Trophoblast cell (in vitro differentiated cells and primary cell): ENCODE measurements at regions not wholly inside any gene's neighbourhood (a gene's known extent, or its start where the extent isn't known, plus 50 kb on each side); places are given as distances from the start of the nearest gene placed in this dataset.

ENCODE experiments used
- DNase-seq, 2 donors: peaks; one replicate each; pipeline ENCODE4 v3.0.0-alpha.2; 2016
- H2AFZ ChIP-seq: 2 replicates; pipeline ENCODE4 v1.6.1; 2013; ENCODE audit warnings: low read length, moderate library complexity, mild to moderate bottlenecking; ENCODE audit not compliant: insufficient read depth, poor library complexity
- H2AK5ac ChIP-seq: 2 replicates; pipeline ENCODE4 v1.6.1; 2013; ENCODE audit warnings: mild to moderate bottlenecking, low read length
- H2BK120ac ChIP-seq: 2 replicates; pipeline ENCODE4 v1.6.1; 2013; ENCODE audit warnings: low read length, mild to moderate bottlenecking, moderate library complexity; ENCODE audit not compliant: insufficient read depth, poor library complexity
- H2BK12ac ChIP-seq: 2 replicates; pipeline ENCODE4 v1.6.1; 2013; ENCODE audit warnings: mild to moderate bottlenecking, low read length, moderate library complexity
- H2BK5ac ChIP-seq: 2 replicates; pipeline ENCODE4 v1.6.1; 2013; ENCODE audit warnings: low read length, low read depth, moderate library complexity, mild to moderate bottlenecking; ENCODE audit not compliant: poor library complexity
- H3K14ac ChIP-seq: 2 replicates; pipeline ENCODE4 v1.6.1; 2013; ENCODE audit warnings: mild to moderate bottlenecking, low read length
- H3K18ac ChIP-seq: 2 replicates; pipeline ENCODE4 v1.6.1; 2013; ENCODE audit warnings: mild to moderate bottlenecking, low read length
- H3K23ac ChIP-seq: 2 replicates; pipeline ENCODE4 v1.6.1; 2013; ENCODE audit warnings: low read length
- H3K27ac ChIP-seq: 2 replicates; pipeline ENCODE4 v1.5.1; 2013; ENCODE audit warnings: low read depth, mild to moderate bottlenecking, inconsistent platforms, low read length, moderate library complexity
- H3K27me3 ChIP-seq: 2 replicates; pipeline ENCODE4 v1.6.1; 2013; ENCODE audit warnings: inconsistent platforms, mild to moderate bottlenecking, low read length, moderate library complexity; ENCODE audit not compliant: insufficient read depth
- H3K36me3 ChIP-seq, 2 experiments: 1 replicate in 1 of 2; 2 replicates in 1 of 2; pipeline ENCODE4 v1.6.1; 2013; ENCODE audit warnings: low read length in 2 of 2, mild to moderate bottlenecking in 2 of 2, moderate library complexity in 1 of 2; ENCODE audit not compliant: insufficient read depth in 2 of 2, control insufficient read depth in 1 of 2
- H3K4ac ChIP-seq: 2 replicates; pipeline ENCODE4 v1.6.1; 2013; ENCODE audit warnings: low read depth, mild to moderate bottlenecking, low read length, moderate library complexity
- H3K4me1 ChIP-seq, 2 experiments: 1 replicate in 1 of 2; 2 replicates in 1 of 2; pipeline ENCODE4 v1.6.1; 2013; ENCODE audit warnings: low read length in 2 of 2, mild to moderate bottlenecking in 2 of 2, moderate library complexity in 1 of 2; ENCODE audit not compliant: insufficient read depth in 2 of 2, control insufficient read depth in 1 of 2
- H3K4me2 ChIP-seq: 2 replicates; pipeline ENCODE4 v1.6.1; 2013; ENCODE audit warnings: inconsistent platforms, mild to moderate bottlenecking, low read length, moderate library complexity
- H3K4me3 ChIP-seq: 2 replicates; pipeline ENCODE4 v1.5.1; 2013; ENCODE audit warnings: mild to moderate bottlenecking, low read depth, low read length, inconsistent platforms
- H3K79me1 ChIP-seq: one replicate; pipeline ENCODE4 v1.6.1; 2013; ENCODE audit warnings: low read length
- H3K79me2 ChIP-seq: 2 replicates; pipeline ENCODE4 v1.6.1; 2013; ENCODE audit warnings: low read length, mild to moderate bottlenecking; ENCODE audit not compliant: control insufficient read depth, insufficient read depth, poor library complexity
- H3K9ac ChIP-seq: 2 replicates; pipeline ENCODE4 v1.6.1; 2013; ENCODE audit warnings: mild to moderate bottlenecking, low read length
- H3K9me3 ChIP-seq: 2 replicates; pipeline ENCODE4 v1.6.1; 2013; ENCODE audit warnings: low read depth, mild to moderate bottlenecking, control low read depth, inconsistent platforms, low read length; ENCODE audit not compliant: insufficient read depth
- H4K12ac ChIP-seq: 2 replicates; pipeline ENCODE4 v1.6.1; 2013; ENCODE audit warnings: low read depth, mild to moderate bottlenecking, low read length, moderate library complexity
- H4K8ac ChIP-seq: 2 replicates; pipeline ENCODE4 v1.6.1; 2013; ENCODE audit warnings: low read depth, mild to moderate bottlenecking, low read length, moderate library complexity
- H4K91ac ChIP-seq: one replicate; pipeline ENCODE4 v1.6.1; 2013; ENCODE audit warnings: low read depth, mild to moderate bottlenecking, low read length, moderate library complexity
- WGBS: extraction: QIAGEN DNeasy Blood & Tissue Kit; methylation state at CpG from one replicate; pipeline ENCODE4 v1.1.7; 2013; ENCODE audit warnings: missing lambda C conversion rate; ENCODE audit not compliant: insufficient read length, insufficient coverage; ENCODE audit errors: extremely low coverage; 5-methylcytosine and 5-hydroxymethylcytosine counted together

- Histone ChIP-seq H3K4me2 (no peak overlapping the region), H3K4me3 (no peak overlapping the region), H3K79me2 (no peaks in the 10 kb centered on the region), H2AFZ (no peak overlapping the region), H3K4ac (no peak overlapping the region), H3K79me1 (no peaks in the 10 kb centered on the region), H3K18ac (no peak overlapping the region), H2BK120ac (no peak overlapping the region), H3K23ac (no peak overlapping the region), H4K8ac (no peak overlapping the region), H3K4me1 (no peaks in the 10 kb centered on the region), H3K27ac (no peak overlapping the region), H4K12ac (no peak overlapping the region), H2BK12ac (no peak overlapping the region), H3K14ac (no peak overlapping the region), H2AK5ac (no peak overlapping the region), H4K91ac (no peak overlapping the region), H2BK5ac (no peak overlapping the region), H3K9ac (no peak overlapping the region), H3K36me3 (no peaks in the 10 kb centered on the region), H3K9me3 (no peaks in the 10 kb centered on the region), H3K27me3 (no peaks in the 10 kb centered on the region)
- no CpG with 5 or more reads among the region's 7 CpGs for WGBS
- peak; percentile 9 to 46 for DNase-seq
Measured at GRCh38 chr4:111943796-111944203, 201.5 kb upstream of the FAM241A start.

DNA sequence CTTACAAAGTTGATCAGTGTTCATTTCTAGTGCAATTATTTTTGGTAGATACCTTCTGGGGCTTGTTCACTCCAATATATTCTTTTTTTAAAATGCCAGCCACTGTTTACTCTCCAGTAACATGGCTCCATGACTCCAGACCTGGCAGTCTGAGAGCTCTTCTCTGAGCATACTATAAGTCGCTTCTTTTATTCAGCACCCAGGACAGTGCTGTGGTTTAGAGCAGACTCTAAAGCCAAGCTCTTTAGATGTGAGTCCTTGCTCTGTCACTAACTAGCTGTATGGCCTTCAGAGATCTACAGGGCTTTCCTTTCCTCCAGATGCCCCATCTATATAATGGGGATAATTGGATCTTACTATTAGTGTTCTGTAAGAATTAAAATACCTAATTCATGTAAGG, 200.2 kb upstream of the FAM241A start:
- Histone ChIP-seq H3K27ac (no peak overlapping the region), H3K9ac (no peak overlapping the region), H3K9me3 (no peaks in the 10 kb centered on the region), H2BK120ac (no peak overlapping the region), H3K14ac (no peak overlapping the region), H2AFZ (no peak overlapping the region), H3K27me3 (no peaks in the 10 kb centered on the region), H4K8ac (no peak overlapping the region), H4K12ac (no peak overlapping the region), H3K4me3 (no peak overlapping the region), H3K4ac (no peak overlapping the region), H3K4me1 (no peaks in the 10 kb centered on the region), H3K23ac (no peak overlapping the region), H3K79me2 (no peaks in the 10 kb centered on the region), H2BK12ac (no peak overlapping the region), H4K91ac (no peak overlapping the region), H2BK5ac (no peak overlapping the region), H2AK5ac (no peak overlapping the region), H3K79me1 (no peaks in the 10 kb centered on the region), H3K4me2 (no peak overlapping the region), H3K36me3 (no peaks in the 10 kb centered on the region), H3K18ac (no peak overlapping the region)
- no CpG with 5 or more reads among the region's 1 CpG for WGBS
- no peak for DNase-seq

- H4K91ac ChIP-seq = no peak overlapping the region
- H3K4ac ChIP-seq = no peak overlapping the region
- no peak overlapping the region for H2AK5ac ChIP-seq
- DNase-seq = no peak
- H3K4me1 ChIP-seq = no peaks in the 10 kb centered on the region
- no peaks in the 10 kb centered on the region for H3K9me3 ChIP-seq
- no peak overlapping the region for H3K4me3 ChIP-seq
- no peaks in the 10 kb centered on the region for H3K27me3 ChIP-seq
- no CpG with 5 or more reads among the region's 2 CpGs for WGBS
- H3K36me3 ChIP-seq = no peaks in the 10 kb centered on the region
- H3K79me1 ChIP-seq = no peaks in the 10 kb centered on the region
- no peak overlapping the region for H3K14ac ChIP-seq
- H3K79me2 ChIP-seq = no peaks in the 10 kb centered on the region
- no peak overlapping the region for H2BK12ac ChIP-seq
- H4K12ac ChIP-seq = no peak overlapping the region
- H2BK5ac ChIP-seq = no peak overlapping the region
- H4K8ac ChIP-seq = no peak overlapping the region
- no peak overlapping the region for H2BK120ac ChIP-seq
- H3K27ac ChIP-seq = no peak overlapping the region
- H3K18ac ChIP-seq = no peak overlapping the region
- H3K23ac ChIP-seq = no peak overlapping the region
- H3K9ac ChIP-seq = no peak overlapping the region
- no peak overlapping the region for H3K4me2 ChIP-seq
- H2AFZ ChIP-seq = no peak overlapping the region
Measured at GRCh38 chr4:111946800-111947199, 198.5 kb upstream of the FAM241A start.

- Histone ChIP-seq H3K27me3 (no peaks in the 10 kb centered on the region), H2BK120ac (no peak overlapping the region), H4K12ac (no peak overlapping the region), H2AFZ (no peak overlapping the region), H3K18ac (no peak overlapping the region), H3K9ac (no peak overlapping the region), H3K27ac (no peak overlapping the region), H3K4me3 (no peak overlapping the region), H4K8ac (no peak overlapping the region), H3K23ac (no peak overlapping the region), H3K4me1 (no peaks in the 10 kb centered on the region), H3K36me3 (no peaks in the 10 kb centered on the region), H3K4ac (no peak overlapping the region), H3K79me1 (no peaks in the 10 kb centered on the region), H3K79me2 (no peaks in the 10 kb centered on the region), H2BK12ac (no peak overlapping the region), H3K14ac (no peak overlapping the region), H2BK5ac (no peak overlapping the region), H4K91ac (no peak overlapping the region), H2AK5ac (no peak overlapping the region), H3K4me2 (no peak overlapping the region), H3K9me3 (no peaks in the 10 kb centered on the region)
- no peak for DNase-seq
Measured at GRCh38 chr4:111952688-111953087, 192.6 kb upstream of the FAM241A start.
